Upper lobe of left lung (tissue), 4 donors: ENCODE measurements at regions not wholly inside any gene's neighbourhood (a gene's known extent, or its start where the extent isn't known, plus 50 kb on each side); places are given as distances from the start of the nearest gene placed in this dataset.

Experiments used
- POLR2AphosphoS5 ChIP-seq, 2 donors: sonication (generic); formaldehyde crosslinking; IDR thresholded peaks; one replicate each; pipeline ENCODE4 v1.5.1; 2017; ENCODE audit warnings: antibody characterized with exemption in 2 of 2
- TF ChIP-seq, protein P1 (sequence below), 6 experiments: fragments of 450-650 bp in 4 of 6; fragments of 200-600 bp in 2 of 6; sonication (generic) in 2 of 6; IDR thresholded peaks; one replicate each; pipeline ENCODE4 v1.5.1; 2016 to 2019; ENCODE audit warnings: antibody characterized with exemption in 6 of 6

DNA sequence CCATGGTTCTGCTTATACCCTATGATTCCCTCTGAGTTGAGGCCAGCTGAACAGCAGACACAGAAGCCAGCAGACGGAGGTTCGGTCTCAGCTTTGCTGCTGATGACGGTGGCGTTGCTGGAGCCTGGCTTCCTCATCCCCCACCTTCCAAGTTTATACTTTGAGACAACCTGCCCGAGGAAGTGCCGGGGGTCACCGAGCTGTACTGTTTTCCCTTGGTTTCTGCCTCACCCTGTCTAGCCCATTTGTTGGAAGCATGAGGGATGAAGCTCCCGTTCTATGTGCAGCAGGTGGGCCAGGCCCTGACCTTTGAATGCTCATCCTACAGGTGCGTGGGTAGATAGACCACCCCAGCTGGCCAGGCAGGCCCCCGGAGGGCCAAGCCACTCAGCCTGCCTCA lies 117.3 kb downstream of the MYCN start:
- no peak for TF ChIP-seq POLR2AphosphoS5 (IDR thresholded peaks at IDR 0.05)
- TF ChIP-seq, protein P1, sequence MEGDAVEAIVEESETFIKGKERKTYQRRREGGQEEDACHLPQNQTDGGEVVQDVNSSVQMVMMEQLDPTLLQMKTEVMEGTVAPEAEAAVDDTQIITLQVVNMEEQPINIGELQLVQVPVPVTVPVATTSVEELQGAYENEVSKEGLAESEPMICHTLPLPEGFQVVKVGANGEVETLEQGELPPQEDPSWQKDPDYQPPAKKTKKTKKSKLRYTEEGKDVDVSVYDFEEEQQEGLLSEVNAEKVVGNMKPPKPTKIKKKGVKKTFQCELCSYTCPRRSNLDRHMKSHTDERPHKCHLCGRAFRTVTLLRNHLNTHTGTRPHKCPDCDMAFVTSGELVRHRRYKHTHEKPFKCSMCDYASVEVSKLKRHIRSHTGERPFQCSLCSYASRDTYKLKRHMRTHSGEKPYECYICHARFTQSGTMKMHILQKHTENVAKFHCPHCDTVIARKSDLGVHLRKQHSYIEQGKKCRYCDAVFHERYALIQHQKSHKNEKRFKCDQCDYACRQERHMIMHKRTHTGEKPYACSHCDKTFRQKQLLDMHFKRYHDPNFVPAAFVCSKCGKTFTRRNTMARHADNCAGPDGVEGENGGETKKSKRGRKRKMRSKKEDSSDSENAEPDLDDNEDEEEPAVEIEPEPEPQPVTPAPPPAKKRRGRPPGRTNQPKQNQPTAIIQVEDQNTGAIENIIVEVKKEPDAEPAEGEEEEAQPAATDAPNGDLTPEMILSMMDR (IDR thresholded peaks at IDR 0.05) = no peak
